HG02759 (cell line): ENCODE measurements at regions not wholly inside any gene's neighbourhood (a gene's known extent, or its start where the extent isn't known, plus 50 kb on each side); places are given as distances from the start of the nearest gene placed in this dataset.
"Not testable (repeated sequence)": the region's sequence is repeated elsewhere in the genome, so short reads cannot be mapped to it uniquely, and the experiment has no call there.

Experiments used
- ATAC-seq: cut with Tn5 transposase; IDR thresholded peaks from one replicate; pipeline ENCODE4 v1.9.1; 2021; ENCODE audit warnings: mild to moderate bottlenecking, moderate library complexity; ENCODE audit not compliant: unreplicated experiment

DNA sequence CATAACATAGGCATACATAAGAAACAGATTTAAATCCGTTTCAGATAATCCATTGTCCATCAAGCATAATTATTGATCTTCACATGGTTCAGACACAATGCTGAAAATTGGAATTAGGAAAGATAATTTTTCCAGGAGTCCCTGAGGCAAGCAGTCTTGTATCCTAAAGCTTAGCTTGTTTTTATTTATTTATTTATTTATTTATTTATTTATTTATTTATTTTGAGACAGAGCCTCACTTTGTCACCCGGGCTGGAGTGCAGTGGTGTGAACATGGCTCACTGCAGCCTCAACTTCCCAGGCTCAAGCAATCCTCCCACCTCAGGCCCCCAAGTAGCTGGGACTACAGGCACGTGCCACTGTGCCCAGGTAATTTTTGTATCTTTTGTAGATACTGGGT, 89.7 kb upstream of the USP25 start:
- not testable (repeated sequence) for ATAC-seq

DNA sequence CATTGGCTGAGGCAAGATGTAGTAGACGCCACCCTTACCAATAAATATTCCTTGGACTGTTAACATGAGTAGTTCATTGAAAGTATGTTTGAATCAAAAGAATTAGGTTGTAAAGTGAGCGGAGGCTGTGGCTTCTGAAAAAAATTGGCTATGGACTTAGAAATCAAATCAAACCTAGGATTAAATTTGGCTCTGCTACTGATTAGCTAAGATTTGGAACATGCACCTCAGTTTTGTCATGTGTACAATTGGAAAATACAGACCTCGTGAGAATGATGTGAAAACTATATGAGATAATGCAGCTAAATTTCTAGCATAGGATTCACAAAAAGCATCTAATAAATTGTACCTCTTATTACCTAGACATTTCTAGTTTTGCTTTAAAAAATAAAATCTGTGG, 85.3 kb upstream of the USP25 start:
- no peak for ATAC-seq

DNA sequence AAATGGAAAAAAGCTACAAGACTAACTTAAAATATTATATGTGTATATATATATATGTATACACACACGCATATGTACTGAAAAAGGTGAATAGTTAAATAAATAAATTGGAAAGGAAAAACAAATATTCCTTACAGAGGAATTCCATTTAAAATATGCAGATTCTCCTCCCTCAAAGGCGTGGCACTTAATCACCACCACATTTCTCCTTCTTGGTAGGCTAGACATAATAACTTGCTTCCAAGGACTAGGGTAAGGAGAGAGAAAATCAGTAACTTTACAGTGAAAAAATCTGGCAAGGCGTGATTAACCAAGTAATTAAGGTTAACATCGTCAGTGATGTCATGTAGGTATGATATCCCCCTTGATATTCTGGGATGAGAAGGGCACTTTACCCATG, 84.0 kb upstream of the USP25 start:
- no peak for ATAC-seq

DNA sequence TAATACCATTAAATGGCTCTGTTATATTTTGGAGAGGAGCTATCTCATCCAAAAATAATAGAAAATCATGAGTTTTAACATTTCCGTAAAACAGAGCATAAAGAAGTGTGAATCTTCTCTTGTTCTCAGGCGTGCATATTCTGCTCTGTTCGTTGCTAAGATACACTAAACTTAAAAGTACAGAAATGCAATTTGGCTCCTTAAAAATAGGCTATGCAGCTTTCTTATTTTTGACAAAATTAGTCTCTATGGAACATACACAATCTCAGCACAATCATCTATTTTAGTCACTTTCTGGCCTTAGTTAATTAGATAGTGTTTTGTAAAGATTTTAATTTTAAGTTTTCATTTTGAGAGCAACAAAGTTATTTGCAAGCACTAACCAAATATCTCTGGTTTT, 79.0 kb upstream of the USP25 start:
- ATAC-seq = no peak

DNA sequence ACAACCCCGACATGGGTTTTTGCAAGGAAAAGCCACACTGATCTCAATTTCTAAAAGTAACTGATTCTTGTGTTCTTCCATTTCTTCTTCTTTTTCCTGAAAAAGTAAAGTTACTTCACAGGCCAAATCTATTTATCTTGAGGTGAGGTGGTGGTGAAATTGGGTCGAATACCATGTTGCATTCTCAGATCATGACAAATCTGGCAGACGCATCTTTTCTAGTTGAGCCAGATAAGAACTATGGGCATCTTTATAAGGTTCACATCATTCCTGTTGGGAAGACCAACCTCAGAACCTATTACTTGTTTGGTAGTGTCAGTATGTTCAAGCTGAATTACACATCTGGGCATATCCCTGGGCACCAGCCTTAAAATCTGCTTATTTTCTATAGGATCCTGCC, 78.6 kb upstream of the USP25 start:
- no peak for ATAC-seq

DNA sequence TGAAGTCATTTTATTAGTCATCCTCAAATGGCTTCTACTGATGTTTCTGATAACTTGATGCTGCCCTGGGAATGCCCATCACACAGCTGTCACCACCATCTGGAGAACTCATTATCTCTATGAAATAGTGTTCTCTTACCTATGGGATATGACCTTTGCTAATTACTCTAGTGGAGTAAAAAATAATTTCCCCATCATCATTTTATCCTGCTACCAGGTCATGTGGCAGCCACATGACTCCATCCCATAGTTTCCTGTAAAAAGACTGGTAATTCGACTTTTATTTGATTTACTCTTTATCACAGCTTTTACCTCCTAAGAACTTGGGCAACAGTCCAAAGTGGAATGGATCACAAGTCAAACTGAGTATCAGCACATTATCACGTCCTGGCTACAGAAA, 76.1 kb upstream of the USP25 start:
- ATAC-seq = no peak

DNA sequence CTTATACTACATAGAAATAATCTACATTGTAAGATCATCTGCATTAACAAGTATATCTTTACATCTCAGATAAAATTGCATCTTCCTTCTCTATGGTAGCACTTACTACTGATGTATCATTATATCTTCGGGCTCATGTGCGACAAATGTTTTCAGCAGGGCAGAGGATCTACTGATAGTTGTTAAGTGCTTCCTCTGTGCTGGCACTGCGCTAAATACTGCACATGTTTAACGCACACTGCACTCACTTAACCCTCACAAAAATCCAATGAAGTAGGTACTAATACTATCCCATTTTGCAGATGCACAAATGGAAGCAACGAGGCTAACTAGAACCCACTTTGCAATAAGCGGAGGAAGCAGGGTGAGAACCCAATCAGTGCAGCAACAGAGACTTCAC, 75.6 kb upstream of the USP25 start:
- no peak for ATAC-seq

DNA sequence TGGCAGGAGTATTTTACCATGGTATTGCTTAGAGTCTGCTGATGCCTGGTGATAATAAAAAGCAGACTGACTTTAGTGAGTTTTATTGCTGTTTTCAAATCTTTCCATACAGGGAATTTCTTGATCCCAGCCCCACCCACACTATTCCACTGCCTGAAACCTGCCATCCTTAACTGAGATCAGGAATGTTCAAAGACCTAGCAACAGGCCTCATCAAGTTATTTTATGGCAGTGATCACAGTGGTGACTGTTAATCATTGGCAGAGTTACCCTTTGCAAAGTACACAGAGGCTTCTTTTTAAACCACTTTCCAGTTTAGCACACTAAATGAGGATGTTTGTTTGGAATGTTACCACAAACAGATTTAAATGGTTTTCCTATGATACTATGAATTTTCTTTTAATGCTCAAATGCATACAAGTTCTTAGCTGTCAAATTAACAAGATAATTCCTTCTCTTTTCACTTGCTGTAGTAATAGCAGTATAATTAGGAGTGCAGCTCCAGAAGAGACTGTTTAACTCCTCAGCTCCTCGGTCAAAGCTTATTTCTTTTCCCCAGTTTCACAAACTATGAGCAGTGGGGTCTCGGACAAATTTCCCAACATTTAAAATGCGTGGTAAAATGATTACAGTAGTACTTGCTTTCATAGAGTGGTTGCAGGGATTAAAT, 69.9 kb upstream of the USP25 start:
- ATAC-seq = no peak

DNA sequence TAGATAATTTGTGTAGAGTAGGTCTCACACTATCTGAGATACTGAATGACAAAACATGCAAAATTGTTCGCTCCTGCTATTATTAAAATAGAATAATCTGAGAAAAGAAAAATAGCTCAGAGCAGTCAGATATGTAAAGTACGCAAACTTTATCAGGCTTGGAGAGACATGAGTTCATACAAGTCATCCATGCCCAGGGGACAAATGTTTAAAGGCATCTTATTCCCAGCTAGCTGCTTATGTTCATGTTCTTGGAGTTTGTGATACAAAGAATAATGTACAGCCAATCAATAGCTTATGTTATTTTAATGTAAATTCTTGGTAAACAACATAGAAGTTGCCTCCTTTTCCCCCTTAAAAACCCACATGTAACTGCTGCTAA, 69.4 kb upstream of the USP25 start:
- ATAC-seq = no peak

DNA sequence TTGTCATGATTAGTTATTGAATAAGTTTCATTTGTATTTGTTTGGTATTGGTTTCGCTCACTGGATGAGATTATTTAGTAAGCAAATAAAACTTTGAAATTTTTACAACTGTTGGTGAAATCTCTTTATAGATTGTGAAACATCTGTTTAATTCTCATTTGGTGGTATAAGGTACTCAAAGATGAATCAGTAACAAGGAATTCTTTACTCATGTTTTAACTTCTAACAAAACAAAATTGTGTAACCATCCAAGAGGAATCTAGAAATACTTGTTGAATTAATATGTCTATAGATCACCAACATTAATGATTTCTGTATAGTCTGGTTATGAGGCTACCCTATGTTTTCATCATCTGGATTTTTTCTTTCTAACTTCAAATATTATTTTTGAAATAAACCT, 62.8 kb upstream of the USP25 start:
- ATAC-seq = no peak

DNA sequence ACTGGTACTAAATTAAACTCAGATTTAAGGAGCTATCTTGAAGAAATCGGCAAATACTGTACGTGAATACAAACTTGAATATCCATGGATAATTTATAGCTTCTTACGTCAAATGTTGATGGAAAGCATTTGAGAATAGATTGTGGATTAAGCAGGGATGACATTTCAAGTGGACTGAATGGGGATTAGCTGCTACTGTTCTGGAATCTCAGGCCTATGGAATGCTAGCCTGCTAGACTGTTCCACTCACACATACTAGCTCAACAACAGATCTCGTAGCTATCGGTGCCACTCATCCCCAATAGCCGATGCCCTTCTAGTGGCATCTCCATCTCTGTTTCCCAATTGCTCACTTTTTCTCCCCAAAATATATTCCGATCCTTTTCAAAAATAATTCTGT, 62.0 kb upstream of the USP25 start:
- ATAC-seq = no peak

DNA sequence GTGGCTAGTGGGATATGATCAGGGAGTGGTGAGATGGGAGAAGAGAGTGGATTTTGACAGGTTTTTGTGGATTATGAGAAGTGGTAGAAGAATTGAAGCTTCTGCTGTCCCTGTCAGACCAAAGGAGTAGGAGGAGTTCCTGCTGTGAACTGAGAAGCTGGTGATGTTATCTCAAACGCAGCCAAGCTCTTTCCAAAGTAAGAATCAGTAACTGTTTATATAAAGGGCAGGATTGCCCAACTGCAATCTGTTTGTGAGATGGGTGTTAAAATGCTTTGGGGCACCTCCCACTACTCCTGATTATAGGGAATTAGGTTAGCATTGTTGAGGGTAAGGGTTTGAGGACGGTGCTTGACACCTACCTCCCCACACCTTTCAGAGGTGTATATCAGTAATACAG, 60.5 kb upstream of the USP25 start:
- ATAC-seq = no peak

DNA sequence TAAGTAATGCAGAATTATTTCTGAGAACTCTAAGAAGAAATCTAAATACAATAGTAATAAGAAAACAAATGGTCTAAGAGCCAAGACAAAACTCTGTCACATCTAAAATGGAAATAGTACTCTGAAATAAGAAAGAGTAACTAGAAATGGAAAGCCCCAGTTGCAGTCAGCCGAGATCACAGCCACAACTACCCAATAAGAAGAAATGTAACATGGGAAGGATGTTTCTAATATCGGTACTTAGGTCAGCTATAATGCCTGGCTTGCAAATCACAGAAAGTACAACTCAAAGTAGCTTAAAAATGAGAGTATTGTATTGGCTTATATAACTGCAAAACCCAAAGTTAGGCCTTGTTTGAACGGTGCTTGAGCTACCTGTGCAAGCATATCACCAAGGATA, 58.6 kb upstream of the USP25 start:
- peak; percentile 58 for ATAC-seq

DNA sequence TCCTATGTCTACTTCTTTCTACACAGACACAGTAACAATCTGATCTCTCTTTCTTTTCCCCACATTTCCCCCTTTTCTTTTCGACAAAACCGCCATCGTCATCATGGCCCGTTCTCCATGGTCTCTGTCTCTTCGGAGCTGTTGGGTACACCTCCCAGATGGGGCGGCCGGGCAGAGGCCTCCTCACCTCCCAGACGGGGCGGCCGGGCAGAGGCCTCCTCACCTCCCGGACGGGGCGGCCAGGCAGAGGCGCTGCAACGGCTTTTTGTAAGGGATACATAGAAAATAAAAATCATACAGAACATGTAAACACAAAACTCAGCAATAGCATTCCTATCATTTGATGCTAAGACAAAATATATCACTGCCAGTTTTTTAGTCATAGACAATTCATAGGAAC, 57.2 kb upstream of the USP25 start:
- not testable (repeated sequence) for ATAC-seq

DNA sequence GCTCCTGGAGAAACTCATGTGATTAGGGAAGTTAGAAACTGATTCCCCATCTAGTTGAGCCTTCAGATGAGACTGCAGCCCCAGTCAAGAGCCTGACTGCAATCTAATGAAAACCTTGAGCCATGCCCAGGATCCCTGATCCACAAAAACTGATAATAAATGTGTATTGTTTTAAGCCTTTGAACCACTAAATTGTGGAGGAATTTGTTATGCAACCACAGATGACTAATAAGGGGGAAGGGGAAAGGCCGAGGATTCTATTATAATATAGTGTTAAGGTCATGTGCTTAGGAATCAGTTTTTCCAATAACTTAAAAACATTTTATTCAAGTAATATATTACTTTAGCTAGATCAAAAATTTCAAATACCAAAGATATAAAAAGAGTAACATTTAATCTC, 52.8 kb upstream of the USP25 start:
- ATAC-seq = no peak

DNA sequence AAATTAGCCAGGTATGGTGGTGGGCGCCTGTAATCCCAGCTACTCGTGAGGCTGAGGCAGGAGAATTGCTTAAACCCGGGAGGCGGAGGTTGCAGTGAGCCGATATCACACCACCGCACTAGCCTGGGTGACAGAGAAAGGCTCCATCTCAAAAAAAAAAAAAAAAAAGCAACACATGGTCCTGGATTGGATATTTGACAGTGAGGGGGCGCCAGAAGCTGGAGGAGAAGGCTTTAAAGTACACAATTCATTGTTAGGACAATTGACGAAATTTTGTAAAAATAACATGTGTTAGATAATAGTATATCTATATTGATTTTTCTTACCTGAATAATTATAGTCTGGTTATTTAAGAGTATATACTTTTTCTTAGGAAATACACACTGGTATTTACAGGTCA, 50.2 kb upstream of the USP25 start:
- no peak for ATAC-seq
